ENCODE measurements at regions not wholly inside any gene's neighbourhood (a gene's known extent, or its start where the extent isn't known, plus 50 kb on each side); places are given as distances from the start of the nearest gene placed in this dataset.

GRCh38 chr7:137142376-137142775 is 201.2 kb downstream of the PTN start:
- no peak for DNase-seq (ENCODE audit: low spot score)
- TF ChIP-seq, protein P1, sequence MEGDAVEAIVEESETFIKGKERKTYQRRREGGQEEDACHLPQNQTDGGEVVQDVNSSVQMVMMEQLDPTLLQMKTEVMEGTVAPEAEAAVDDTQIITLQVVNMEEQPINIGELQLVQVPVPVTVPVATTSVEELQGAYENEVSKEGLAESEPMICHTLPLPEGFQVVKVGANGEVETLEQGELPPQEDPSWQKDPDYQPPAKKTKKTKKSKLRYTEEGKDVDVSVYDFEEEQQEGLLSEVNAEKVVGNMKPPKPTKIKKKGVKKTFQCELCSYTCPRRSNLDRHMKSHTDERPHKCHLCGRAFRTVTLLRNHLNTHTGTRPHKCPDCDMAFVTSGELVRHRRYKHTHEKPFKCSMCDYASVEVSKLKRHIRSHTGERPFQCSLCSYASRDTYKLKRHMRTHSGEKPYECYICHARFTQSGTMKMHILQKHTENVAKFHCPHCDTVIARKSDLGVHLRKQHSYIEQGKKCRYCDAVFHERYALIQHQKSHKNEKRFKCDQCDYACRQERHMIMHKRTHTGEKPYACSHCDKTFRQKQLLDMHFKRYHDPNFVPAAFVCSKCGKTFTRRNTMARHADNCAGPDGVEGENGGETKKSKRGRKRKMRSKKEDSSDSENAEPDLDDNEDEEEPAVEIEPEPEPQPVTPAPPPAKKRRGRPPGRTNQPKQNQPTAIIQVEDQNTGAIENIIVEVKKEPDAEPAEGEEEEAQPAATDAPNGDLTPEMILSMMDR (IDR thresholded peaks at IDR 0.05): no peak

DNA sequence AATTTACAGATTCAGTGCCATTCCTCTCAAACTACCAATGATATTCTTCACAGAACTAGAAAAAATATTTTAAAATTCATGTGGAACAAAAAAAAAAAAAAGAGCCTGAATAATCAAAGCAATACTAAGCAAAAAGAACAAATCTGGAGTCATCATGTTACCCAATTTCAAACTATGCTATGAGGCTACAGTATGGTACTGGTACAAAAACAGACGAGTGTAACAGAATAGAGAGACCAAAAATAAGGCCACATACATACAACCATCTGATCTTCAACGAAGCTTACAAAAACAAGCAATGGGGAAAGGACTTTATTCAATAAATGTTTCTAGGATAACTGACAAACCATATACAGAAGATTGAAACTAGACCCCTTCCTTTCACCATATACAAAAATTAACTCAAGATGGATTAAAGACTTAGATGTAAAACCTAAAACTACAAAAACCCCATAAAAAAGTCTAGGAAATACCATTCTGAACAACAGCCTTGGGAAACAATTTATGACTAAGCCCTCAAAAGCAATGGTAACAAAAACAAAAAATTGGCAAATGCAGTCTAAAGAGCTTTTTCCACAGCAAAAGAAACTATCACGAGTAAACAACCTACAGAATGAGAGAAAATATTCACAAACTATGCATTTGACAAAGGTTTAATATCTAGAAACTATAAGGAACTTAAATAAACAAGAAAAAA is 207.7 kb downstream of the PTN start:
- DNase-seq (ENCODE audit: low spot score) (no peak), ATAC-seq (ENCODE audit: low FRiP score) (no peak)
- TF ChIP-seq, protein P1 (IDR thresholded peaks at IDR 0.05): no peak

More at GRCh38 chr7:137142376-137142775, 201.2 kb downstream of the PTN start:
- no peak for ATAC-seq (ENCODE audit: low FRiP score)

DNA sequence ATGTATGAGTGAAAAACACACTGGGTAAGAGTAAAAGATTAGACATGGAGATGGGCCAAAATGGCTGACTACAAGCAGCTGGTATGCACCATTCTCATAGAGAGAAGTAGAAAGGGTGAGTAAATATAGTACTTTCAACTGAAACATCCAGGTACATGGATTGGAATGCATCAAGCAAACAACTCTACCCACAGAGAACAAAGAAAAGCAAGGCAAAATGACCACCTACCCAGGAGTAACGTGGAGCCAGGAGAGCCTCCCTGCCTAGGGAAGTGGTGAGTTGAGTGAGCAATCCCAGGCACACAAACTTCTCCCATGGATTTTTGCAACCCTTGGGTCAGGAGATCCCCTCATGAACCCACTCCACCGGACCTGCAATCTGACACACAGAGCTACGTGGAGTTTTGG is 212.8 kb downstream of the PTN start:
- TF ChIP-seq, protein P1 (IDR thresholded peaks at IDR 0.05): no peak
- ATAC-seq (ENCODE audit: low FRiP score): no peak
- DNase-seq (ENCODE audit: low spot score): no peak

DNA sequence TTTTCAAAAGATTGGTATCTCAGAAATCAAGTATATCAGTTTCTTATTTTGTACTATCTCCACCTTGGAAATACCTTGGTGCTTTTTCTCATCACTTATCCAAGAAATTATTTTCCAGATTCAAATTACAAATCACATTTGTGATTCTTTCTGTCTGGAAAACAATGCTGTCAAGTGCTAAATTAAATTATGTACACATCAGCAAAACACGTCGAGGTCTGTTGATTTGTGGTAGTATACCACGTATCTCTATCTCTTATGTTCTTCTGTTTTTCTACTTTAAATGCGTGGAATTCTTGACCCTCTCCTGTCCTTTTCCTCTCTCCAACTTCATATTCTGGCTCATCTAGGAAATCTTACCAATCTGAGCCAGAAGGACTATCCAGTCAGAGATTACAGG is 214.5 kb downstream of the PTN start:
- TF ChIP-seq, protein P1 (IDR thresholded peaks at IDR 0.05): no peak
- DNase-seq (ENCODE audit: low spot score) (no peak), ATAC-seq (ENCODE audit: low FRiP score) (no peak)

DNA sequence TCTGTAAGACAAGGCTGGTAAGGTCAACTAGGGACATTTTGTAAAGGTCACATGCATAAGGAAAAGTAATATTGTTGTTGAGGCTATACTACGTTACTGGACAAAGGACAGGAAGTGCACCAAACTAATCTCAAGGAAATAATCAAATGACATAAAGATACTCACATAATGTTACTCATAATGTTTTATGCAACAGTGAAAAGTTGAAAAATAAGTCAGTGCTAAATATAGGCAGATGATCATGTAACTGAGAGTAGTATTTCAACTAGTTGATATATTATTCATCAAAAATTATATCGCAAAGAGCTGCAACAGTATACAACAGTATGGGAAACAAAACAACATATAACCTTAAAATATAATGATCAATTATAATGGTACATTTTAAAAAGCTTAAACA is 215.7 kb downstream of the PTN start:
- ATAC-seq (ENCODE audit: low FRiP score) (no peak), DNase-seq (ENCODE audit: low spot score) (no peak)
- TF ChIP-seq, protein P1 (IDR thresholded peaks at IDR 0.05): no peak

DNA sequence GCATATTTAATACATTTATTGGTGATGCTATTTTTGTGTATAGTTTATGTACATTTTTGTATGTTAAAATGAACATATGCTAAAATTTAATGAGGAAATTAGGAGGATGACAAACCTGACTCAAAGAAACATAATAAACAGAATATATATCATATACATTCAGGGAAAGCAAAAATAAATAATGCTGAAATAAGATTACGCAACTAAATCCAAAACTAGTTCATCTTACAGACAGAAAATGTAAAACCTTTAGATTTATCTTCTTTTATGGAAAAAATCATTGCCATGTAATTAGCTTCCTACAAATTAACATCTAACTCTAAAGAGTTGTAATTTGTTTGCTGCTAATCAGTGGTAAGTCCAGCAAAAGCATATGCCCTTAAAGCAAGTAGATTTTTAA is 216.5 kb downstream of the PTN start:
- ATAC-seq (ENCODE audit: low FRiP score) (no peak), DNase-seq (ENCODE audit: low spot score) (no peak)
- TF ChIP-seq, protein P1 (IDR thresholded peaks at IDR 0.05): no peak

DNA sequence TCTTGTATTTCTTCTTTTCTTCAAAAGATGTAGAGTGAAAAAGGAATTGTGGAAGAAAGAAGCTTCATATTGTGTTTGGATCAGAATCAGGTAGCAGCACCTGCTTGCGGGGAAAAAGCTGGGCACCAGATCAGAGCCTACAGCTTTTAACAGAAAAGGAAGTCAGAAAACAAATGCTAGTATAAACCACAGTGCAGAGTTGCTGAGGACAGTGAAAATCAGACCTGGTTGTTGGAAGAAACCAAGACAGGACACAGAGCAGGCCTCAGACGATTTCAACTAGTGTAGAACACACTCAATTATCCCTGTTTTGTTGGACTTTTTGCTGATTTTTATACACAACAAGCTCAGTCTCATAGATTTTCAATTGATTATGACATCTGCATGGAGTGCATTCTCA is 221.4 kb downstream of the PTN start:
- TF ChIP-seq, protein P1 (IDR thresholded peaks at IDR 0.05): no peak
- ATAC-seq (ENCODE audit: low FRiP score): no peak
- DNase-seq (ENCODE audit: low spot score): no peak
